ENCODE measurements at regions not wholly inside any gene's neighbourhood (a gene's known extent, or its start where the extent isn't known, plus 50 kb on each side); places are given as distances from the start of the nearest gene placed in this dataset.

DNA sequence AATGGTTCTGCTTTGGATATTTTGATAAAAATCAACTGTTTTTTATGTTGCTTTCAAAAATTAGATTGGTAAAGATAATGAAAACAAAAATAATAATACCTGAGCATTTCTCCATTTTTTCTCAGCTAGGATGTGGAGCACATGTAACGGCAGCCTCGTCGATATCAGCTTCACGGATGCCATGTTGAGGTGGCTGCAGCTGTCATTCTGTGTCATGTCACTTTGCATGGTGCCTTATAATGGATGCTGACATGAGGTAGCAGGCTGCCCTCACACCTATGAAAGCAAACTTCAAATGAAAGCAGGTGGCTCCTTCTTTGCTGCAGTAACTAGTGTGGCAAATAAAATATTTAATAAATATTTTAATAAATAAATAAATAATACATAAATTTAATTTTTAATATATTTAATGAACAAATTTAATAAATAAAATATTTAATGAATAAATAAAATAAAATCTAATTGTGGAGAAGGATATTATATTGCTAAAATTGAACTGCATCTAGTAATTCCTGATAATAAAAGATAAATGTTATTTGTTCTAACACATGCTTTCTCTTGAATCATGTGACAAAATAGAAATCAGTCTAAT is 955.7 kb upstream of the SLC10A2 start:
- H3K27me3 ChIP-seq = no peaks in the 10 kb centered on the region
- H3K27ac ChIP-seq = no peak overlapping the region
- intact Hi-C loops (cut with DNase I) = no loop called here
- no peaks in the 10 kb centered on the region for H3K36me3 ChIP-seq
- DNase-seq (no peak), ATAC-seq (no peak)
- 95% methylated on average over 4 of the region's 4 CpGs for WGBS, 2 donors
- TF ChIP-seq, protein P1, sequence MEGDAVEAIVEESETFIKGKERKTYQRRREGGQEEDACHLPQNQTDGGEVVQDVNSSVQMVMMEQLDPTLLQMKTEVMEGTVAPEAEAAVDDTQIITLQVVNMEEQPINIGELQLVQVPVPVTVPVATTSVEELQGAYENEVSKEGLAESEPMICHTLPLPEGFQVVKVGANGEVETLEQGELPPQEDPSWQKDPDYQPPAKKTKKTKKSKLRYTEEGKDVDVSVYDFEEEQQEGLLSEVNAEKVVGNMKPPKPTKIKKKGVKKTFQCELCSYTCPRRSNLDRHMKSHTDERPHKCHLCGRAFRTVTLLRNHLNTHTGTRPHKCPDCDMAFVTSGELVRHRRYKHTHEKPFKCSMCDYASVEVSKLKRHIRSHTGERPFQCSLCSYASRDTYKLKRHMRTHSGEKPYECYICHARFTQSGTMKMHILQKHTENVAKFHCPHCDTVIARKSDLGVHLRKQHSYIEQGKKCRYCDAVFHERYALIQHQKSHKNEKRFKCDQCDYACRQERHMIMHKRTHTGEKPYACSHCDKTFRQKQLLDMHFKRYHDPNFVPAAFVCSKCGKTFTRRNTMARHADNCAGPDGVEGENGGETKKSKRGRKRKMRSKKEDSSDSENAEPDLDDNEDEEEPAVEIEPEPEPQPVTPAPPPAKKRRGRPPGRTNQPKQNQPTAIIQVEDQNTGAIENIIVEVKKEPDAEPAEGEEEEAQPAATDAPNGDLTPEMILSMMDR (IDR thresholded peaks at IDR 0.05) = no peak
- peaks cover 0 to 5% (median 0%) of the 10 kb centered on the region in 11 donors for H3K9me3 ChIP-seq
- peaks cover 0 to 17% (median 4%) of the 10 kb centered on the region in 9 donors for H3K4me1 ChIP-seq
- no peak overlapping the region for H3K4me3 ChIP-seq

DNA sequence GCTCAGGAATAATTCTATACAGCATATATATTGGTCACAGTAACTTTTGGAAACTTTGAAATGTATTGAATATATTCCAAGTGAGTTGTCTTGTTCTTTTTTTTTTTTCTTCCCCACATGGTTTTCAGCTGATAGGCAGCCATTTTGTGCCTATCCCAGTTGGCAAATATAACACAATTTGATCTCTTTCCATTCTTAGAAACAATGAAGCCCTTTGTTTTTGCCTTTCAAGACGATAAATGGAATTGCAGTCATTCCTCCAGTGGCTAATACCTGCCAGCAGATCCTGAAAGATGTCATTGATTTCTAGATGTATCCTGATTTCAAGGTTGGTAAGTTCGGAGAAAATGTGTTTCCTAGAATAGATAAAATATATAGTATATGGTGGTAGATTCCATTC is 951.1 kb upstream of the SLC10A2 start:
- DNase-seq = no peak
- peaks cover 0 to 5% (median 0%) of the 10 kb centered on the region in 11 donors for H3K9me3 ChIP-seq
- H3K4me1 ChIP-seq = peaks cover 0 to 14% (median 0%) of the 10 kb centered on the region in 9 donors
- H3K27me3 ChIP-seq = no peaks in the 10 kb centered on the region
- H3K36me3 ChIP-seq = no peaks in the 10 kb centered on the region
- no peak overlapping the region for H3K27ac ChIP-seq
- TF ChIP-seq, protein P1 (IDR thresholded peaks at IDR 0.05) = no peak
- intact Hi-C loops (cut with DNase I) = no loop called here
- 62 to 73% methylated on average over 2 of the region's 2 CpGs for WGBS, 2 donors
- no peak overlapping the region for H3K4me3 ChIP-seq
- ATAC-seq = no peak

DNA sequence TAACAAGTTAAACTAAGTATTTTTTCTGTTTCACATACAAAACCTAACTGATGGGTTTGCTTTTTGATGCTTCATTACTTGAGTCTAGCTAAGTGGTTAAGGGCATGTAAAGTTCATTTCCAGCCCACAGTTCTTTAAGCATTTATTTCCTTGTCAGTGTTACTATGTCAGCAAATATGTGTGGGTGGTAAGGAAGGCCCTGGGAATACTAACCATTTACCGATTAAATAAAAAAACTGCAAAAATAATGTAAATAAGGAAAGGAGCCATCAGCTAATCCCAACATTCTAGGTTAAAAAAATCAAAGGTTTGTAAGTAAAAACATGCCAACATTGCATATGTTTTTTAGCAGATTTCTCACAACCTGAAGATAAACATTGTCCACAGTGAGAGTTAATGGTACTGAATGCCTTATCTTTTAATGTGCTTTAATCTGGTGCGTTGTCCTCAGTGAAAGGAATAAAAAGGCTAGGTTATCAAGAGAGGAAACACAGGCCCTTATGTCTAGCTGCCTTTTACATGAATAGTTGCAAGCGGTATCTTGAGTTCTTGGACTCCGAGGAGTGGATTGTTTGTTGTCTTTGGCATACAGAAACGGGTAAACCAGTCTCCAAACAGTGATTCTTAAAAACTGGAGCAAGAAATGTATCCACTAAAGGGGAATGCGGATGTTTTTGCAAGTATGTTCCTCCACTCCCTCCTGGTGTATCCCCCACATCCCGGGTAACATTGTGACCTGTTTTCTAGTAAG is 949.6 kb upstream of the SLC10A2 start:
- peak in 2 of 8 donors; percentile 65 to 80 for ATAC-seq
- Histone ChIP-seq H3K4me1 (peaks cover 0 to 14% (median 0%) of the 10 kb centered on the region in 9 donors), H3K9me3 (peaks cover 0 to 5% (median 0%) of the 10 kb centered on the region in 11 donors), H3K27me3 (no peaks in the 10 kb centered on the region), H3K36me3 (no peaks in the 10 kb centered on the region), H3K4me3 (no peak overlapping the region), H3K27ac (no peak overlapping the region)
- TF ChIP-seq, protein P1 (IDR thresholded peaks at IDR 0.05) = no peak
- no peak for DNase-seq
- WGBS, 2 donors = 24 to 27% methylated on average over 7 of the region's 7 CpGs
- intact Hi-C loops (cut with DNase I) = no loop called here

DNA sequence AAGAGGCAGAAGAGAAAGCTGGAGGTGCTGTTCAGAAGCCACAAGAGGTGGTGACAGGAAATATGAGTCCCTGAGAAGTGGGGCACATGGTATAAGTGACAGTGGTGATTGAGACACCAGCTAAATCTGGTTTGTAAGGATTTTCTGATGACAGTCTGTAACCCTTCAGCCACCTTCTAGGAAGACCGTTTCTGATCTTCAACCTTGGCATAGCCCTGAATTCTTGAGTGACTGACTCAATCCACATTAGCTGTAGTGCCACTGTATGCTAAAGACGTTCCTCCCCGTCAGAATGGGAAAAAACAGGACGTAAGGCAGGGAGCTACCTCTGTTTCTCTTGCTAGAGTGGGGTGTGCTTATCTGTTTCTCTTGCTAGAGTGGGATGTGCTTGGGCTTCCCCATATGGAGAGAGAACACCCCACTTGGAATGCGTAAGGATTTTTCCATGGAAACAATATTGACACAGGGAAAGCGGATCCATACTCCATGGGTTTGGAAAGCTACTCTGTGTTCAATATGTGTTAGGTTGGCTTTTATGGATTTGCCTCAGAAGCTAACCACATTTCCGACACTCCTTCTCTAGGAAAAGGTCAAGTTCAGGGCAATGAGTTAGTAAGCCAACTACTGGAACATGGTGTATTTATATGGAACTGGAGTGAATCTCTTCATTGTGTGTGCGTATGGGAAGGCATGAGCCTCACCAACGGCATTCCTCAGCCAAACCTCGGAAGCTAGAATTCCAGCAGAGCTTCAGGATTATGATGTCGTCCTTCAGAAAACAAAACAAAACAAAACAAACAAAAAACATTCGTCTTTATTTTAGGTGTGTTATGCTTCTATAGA is 948.8 kb upstream of the SLC10A2 start:
- H3K4me1 ChIP-seq = peaks cover 0 to 14% (median 0%) of the 10 kb centered on the region in 9 donors
- no peak for DNase-seq
- intact Hi-C loops (cut with DNase I) = no loop called here
- H3K9me3 ChIP-seq = peaks cover 0 to 5% (median 0%) of the 10 kb centered on the region in 11 donors
- TF ChIP-seq, protein P1 (IDR thresholded peaks at IDR 0.05) = no peak
- no peak overlapping the region for H3K4me3 ChIP-seq
- H3K36me3 ChIP-seq = no peaks in the 10 kb centered on the region
- no peak overlapping the region for H3K27ac ChIP-seq
- 68 to 72% methylated on average over 12 of the region's 12 CpGs for WGBS, 2 donors
- peak in 2 of 8 donors; percentile 10 to 53 for ATAC-seq
- H3K27me3 ChIP-seq = no peaks in the 10 kb centered on the region
